ENCODE measurements at regions not wholly inside any gene's neighbourhood (a gene's known extent, or its start where the extent isn't known, plus 50 kb on each side); places are given as distances from the start of the nearest gene placed in this dataset.

DNA sequence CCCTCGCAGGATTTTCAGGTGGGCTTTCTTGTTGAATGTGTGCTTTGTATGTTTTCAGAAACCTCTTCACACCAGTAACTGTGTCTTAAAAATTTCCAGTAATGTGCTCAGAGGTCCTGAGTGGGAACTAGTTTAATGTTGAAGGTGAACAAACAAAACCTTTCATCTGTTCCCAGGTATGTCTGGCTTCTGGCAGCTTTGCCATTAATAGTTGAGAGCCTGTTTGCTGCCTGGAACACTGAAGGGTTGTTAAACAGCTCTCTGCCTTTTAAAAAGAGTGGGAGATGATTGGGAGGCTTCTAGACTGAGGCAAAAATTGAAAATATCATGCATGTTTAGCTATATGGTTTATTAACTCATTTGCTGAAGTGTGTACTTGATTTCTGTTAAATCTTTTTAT lies 161.2 kb upstream of the AGTR2 start:
- TF ChIP-seq, protein P1, sequence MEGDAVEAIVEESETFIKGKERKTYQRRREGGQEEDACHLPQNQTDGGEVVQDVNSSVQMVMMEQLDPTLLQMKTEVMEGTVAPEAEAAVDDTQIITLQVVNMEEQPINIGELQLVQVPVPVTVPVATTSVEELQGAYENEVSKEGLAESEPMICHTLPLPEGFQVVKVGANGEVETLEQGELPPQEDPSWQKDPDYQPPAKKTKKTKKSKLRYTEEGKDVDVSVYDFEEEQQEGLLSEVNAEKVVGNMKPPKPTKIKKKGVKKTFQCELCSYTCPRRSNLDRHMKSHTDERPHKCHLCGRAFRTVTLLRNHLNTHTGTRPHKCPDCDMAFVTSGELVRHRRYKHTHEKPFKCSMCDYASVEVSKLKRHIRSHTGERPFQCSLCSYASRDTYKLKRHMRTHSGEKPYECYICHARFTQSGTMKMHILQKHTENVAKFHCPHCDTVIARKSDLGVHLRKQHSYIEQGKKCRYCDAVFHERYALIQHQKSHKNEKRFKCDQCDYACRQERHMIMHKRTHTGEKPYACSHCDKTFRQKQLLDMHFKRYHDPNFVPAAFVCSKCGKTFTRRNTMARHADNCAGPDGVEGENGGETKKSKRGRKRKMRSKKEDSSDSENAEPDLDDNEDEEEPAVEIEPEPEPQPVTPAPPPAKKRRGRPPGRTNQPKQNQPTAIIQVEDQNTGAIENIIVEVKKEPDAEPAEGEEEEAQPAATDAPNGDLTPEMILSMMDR (conservative IDR thresholded peaks at IDR 0.05; ENCODE audit: low read depth, low read length) = no peak
- TF ChIP-seq SMC3 (IDR thresholded peaks at IDR 0.05; ENCODE audit: low read depth, low read length) (no peak), FOS (IDR thresholded peaks at IDR 0.05; ENCODE audit: low read depth, low read length) (no peak), CHD1 (IDR thresholded peaks at IDR 0.05; ENCODE audit: low read depth, low read length) (no peak), POLR2A (IDR thresholded peaks at IDR 0.05; ENCODE audit: low read depth, low read length) (no peak), MAFK (IDR thresholded peaks at IDR 0.05; ENCODE audit: low read depth, low read length) (no peak)
- TF ChIP-seq, protein P2, sequence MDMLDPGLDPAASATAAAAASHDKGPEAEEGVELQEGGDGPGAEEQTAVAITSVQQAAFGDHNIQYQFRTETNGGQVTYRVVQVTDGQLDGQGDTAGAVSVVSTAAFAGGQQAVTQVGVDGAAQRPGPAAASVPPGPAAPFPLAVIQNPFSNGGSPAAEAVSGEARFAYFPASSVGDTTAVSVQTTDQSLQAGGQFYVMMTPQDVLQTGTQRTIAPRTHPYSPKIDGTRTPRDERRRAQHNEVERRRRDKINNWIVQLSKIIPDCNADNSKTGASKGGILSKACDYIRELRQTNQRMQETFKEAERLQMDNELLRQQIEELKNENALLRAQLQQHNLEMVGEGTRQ (IDR thresholded peaks at IDR 0.05; ENCODE audit: low read depth, low read length) = no peak
- TF ChIP-seq, protein P3, sequence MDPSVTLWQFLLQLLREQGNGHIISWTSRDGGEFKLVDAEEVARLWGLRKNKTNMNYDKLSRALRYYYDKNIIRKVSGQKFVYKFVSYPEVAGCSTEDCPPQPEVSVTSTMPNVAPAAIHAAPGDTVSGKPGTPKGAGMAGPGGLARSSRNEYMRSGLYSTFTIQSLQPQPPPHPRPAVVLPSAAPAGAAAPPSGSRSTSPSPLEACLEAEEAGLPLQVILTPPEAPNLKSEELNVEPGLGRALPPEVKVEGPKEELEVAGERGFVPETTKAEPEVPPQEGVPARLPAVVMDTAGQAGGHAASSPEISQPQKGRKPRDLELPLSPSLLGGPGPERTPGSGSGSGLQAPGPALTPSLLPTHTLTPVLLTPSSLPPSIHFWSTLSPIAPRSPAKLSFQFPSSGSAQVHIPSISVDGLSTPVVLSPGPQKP (IDR thresholded peaks at IDR 0.05; ENCODE audit: borderline replicate concordance, low read depth, low read length) = no peak
- H3K79me1 ChIP-seq (ENCODE audit: low read depth in 1 of 2, low read length in 2 of 2) = no peaks in the 10 kb centered on the region
- H3K14ac ChIP-seq (replicated peaks; ENCODE audit: low read depth, low read length) = no peak overlapping the region
- no peaks in the 10 kb centered on the region for H3K9me1 ChIP-seq (ENCODE audit: insufficient read depth, low read length)
- no peaks in the 10 kb centered on the region for H3K4me1 ChIP-seq (ENCODE audit: control insufficient read depth, insufficient read depth, low read length)
- H4K5ac ChIP-seq (ENCODE audit: low read depth, low read length) = no peak overlapping the region
- 0 out of 2 replicates have a peak, but pooled peaks cover 2% of the 10 kb centered on the region for H3K9me3 ChIP-seq (ENCODE audit: control insufficient read depth, insufficient read depth, low read length)
- no peak overlapping the region for H4K8ac ChIP-seq (ENCODE audit: low read depth in 2 of 2, low read length in 2 of 2)
- no peak overlapping the region for H3K9ac ChIP-seq (ENCODE audit: low read depth, low read length)
- no peak overlapping the region for H3K27ac ChIP-seq (ENCODE audit: insufficient read depth, low read length)
- peaks cover 2% of the 10 kb centered on the region; the same call in 1 of the 2 replicates for H3K27me3 ChIP-seq (ENCODE audit: control insufficient read depth, insufficient read depth, low read length)
- no peak overlapping the region for H2AK5ac ChIP-seq (ENCODE audit: low read depth, low read length)
- no peak overlapping the region for H2BK5ac ChIP-seq (ENCODE audit: low read depth, low read length, poor library complexity, severe bottlenecking)
- H4K20me1 ChIP-seq (ENCODE audit: insufficient read depth, low read length) = no peaks in the 10 kb centered on the region
- no peak overlapping the region for H2BK120ac ChIP-seq (ENCODE audit: low read depth, low read length)
- no peak for ATAC-seq (ENCODE audit: low read depth)
- no peak for DNase-seq
- H3K56ac ChIP-seq (ENCODE audit: extremely low read depth, insufficient read depth, low read length) = no peak overlapping the region
- intact Hi-C loops (cut with micrococcal nuclease) = no loop called here
- H2AK9ac ChIP-seq (replicated peaks; ENCODE audit: low read depth, low read length, poor library complexity) = no peak overlapping the region
- no peak overlapping the region for H3K4me3 ChIP-seq (ENCODE audit: insufficient read depth, low read depth, low read length)
- H2BK20ac ChIP-seq (ENCODE audit: low read depth, low read length) = no peak overlapping the region
- no CpG with 5 or more reads among the region's 1 CpG for WGBS, 2 experiments (ENCODE audit: extremely low coverage in 2 of 2, insufficient read length in 1 of 2)
- no peak overlapping the region for H4K91ac ChIP-seq (ENCODE audit: insufficient read depth, low read depth, low read length)
- no peak overlapping the region for H2BK15ac ChIP-seq (ENCODE audit: low read depth, low read length)
- no peak overlapping the region for H3K18ac ChIP-seq (ENCODE audit: low read depth, low read length)
- ChIA-PET CTCF (no interaction called here), POLR2A (ENCODE audit: unreplicated experiment) (no interaction called here)
- no TSS peak for BruUV-seq (replicated peaks)
- no peak overlapping the region for H2AFZ ChIP-seq (replicated peaks; ENCODE audit: low read length, poor library complexity)
- H3K23ac ChIP-seq (ENCODE audit: low read depth, low read length) = no peak overlapping the region
- no peak overlapping the region for H3K4me2 ChIP-seq (ENCODE audit: low read depth, low read length)
- dilution Hi-C loops (cut with HindIII; ENCODE audit: low sequenced_read_pairs, unreplicated experiment) = no loop called here
- in situ Hi-C loops (cut with MboI; ENCODE audit: low sequenced_read_pairs) = no loop called here
- no peaks in the 10 kb centered on the region for H3K36me3 ChIP-seq (ENCODE audit: control insufficient read depth, insufficient read depth, low read length)
- H3K4ac ChIP-seq (ENCODE audit: low read depth, low read length) = no peak overlapping the region
